Astrocyte (in vitro differentiated cells and primary cell): ENCODE measurements at regions not wholly inside any gene's neighbourhood (a gene's known extent, or its start where the extent isn't known, plus 50 kb on each side); places are given as distances from the start of the nearest gene placed in this dataset.

ENCODE experiments used
- CTCF ChIP-seq: IDR thresholded peaks from 2 replicates; pipeline ENCODE4 v1.5.1; 2011; ENCODE audit warnings: low read depth, mild to moderate bottlenecking, inconsistent platforms, low read length, moderate library complexity; ENCODE audit not compliant: insufficient read depth
- EZH2 ChIP-seq: IDR thresholded peaks from 2 replicates; pipeline ENCODE4 v1.6.1; 2012; ENCODE audit warnings: mild to moderate bottlenecking, low read length, inconsistent platforms; ENCODE audit not compliant: insufficient read depth

- TF ChIP-seq CTCF (no peak), EZH2 (no peak)
Observed at GRCh38 chr12:125652681-125653080, 587.4 kb downstream of the AACS start.
